Liver (tissue), 3 donors: ENCODE measurements at regions not wholly inside any gene's neighbourhood (a gene's known extent, or its start where the extent isn't known, plus 50 kb on each side); places are given as distances from the start of the nearest gene placed in this dataset.

ENCODE experiments used
- CTCF ChIP-seq: fragments of 150-350 bp; IDR thresholded peaks from 2 replicates; pipeline ENCODE4 v1.5.1; 2017; ENCODE audit warnings: improper control_type of control experiment, low read depth, low read length; ENCODE audit not compliant: missing input control
- EGR1 ChIP-seq, 2 donors: IDR thresholded peaks; 2 replicates each; pipeline ENCODE4 v1.6.1; 2016 to 2018; ENCODE audit warnings: antibody characterized with exemption in 2 of 2, low read depth in 2 of 2
- GABPA ChIP-seq, 2 donors: IDR thresholded peaks in 1 of 2; conservative IDR thresholded peaks in 1 of 2; 2 replicates each; pipeline ENCODE4 v1.6.1; 2016; ENCODE audit warnings: antibody characterized with exemption in 2 of 2, mild to moderate bottlenecking in 1 of 2, moderate library complexity in 1 of 2
- HNF4G ChIP-seq: IDR thresholded peaks from 2 replicates; pipeline ENCODE4 v1.6.1; 2016; ENCODE audit warnings: antibody characterized with exemption
- MAX ChIP-seq: IDR thresholded peaks from 2 replicates; pipeline ENCODE4 v1.6.1; 2016; ENCODE audit warnings: antibody characterized with exemption
- NR2F2 ChIP-seq: IDR thresholded peaks from 2 replicates; pipeline ENCODE4 v1.6.1; 2016; ENCODE audit warnings: antibody characterized with exemption
- RAD21 ChIP-seq, 2 donors: IDR thresholded peaks; 2 replicates each; pipeline ENCODE4 v1.6.1; 2016; ENCODE audit warnings: antibody characterized with exemption in 2 of 2, mild to moderate bottlenecking in 2 of 2
- REST ChIP-seq: IDR thresholded peaks from 2 replicates; pipeline ENCODE4 v1.6.1; 2016; ENCODE audit warnings: antibody characterized with exemption, mild to moderate bottlenecking
- RXRA ChIP-seq, 2 donors: IDR thresholded peaks; 2 replicates each; pipeline ENCODE4 v1.6.1; 2017 to 2018; ENCODE audit warnings: antibody characterized with exemption in 2 of 2, mild to moderate bottlenecking in 1 of 2
- SP1 ChIP-seq: IDR thresholded peaks from 2 replicates; pipeline ENCODE4 v1.6.1; 2018; ENCODE audit warnings: antibody characterized with exemption, mild to moderate bottlenecking
- TAF1 ChIP-seq: conservative IDR thresholded peaks from 2 replicates; pipeline ENCODE4 v1.6.1; 2016; ENCODE audit warnings: antibody characterized with exemption, mild to moderate bottlenecking
- YY1 ChIP-seq: IDR thresholded peaks from 2 replicates; pipeline ENCODE4 v1.6.1; 2016; ENCODE audit warnings: antibody characterized with exemption, mild to moderate bottlenecking
- TF ChIP-seq, protein P1 (sequence below): IDR thresholded peaks from 2 replicates; pipeline ENCODE4 v1.6.1; 2016; ENCODE audit warnings: antibody characterized with exemption
- TF ChIP-seq, protein P2 (sequence below): IDR thresholded peaks from 2 replicates; pipeline ENCODE4 v1.6.1; 2016; ENCODE audit warnings: antibody characterized with exemption
- donor health status: healthy.
- donor health status: healthy.

- TF ChIP-seq CTCF (no peak), HNF4G (no peak), EGR1 (IDR thresholded peaks at IDR 0.05; ENCODE audit: low read depth in 2 of 2) (no peak), NR2F2 (no peak), GABPA (IDR thresholded peaks at IDR 0.05 in 1 of 2, conservative IDR thresholded peaks at IDR 0.05 in 1 of 2) (no peak), REST (no peak), MAX (no peak), RAD21 (IDR thresholded peaks at IDR 0.05) (no peak), TAF1 (no peak), SP1 (no peak), RXRA (IDR thresholded peaks at IDR 0.05) (no peak), YY1 (no peak)
- TF ChIP-seq, protein P1, sequence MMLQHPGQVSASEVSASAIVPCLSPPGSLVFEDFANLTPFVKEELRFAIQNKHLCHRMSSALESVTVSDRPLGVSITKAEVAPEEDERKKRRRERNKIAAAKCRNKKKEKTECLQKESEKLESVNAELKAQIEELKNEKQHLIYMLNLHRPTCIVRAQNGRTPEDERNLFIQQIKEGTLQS: no peak
- TF ChIP-seq, protein P2, sequence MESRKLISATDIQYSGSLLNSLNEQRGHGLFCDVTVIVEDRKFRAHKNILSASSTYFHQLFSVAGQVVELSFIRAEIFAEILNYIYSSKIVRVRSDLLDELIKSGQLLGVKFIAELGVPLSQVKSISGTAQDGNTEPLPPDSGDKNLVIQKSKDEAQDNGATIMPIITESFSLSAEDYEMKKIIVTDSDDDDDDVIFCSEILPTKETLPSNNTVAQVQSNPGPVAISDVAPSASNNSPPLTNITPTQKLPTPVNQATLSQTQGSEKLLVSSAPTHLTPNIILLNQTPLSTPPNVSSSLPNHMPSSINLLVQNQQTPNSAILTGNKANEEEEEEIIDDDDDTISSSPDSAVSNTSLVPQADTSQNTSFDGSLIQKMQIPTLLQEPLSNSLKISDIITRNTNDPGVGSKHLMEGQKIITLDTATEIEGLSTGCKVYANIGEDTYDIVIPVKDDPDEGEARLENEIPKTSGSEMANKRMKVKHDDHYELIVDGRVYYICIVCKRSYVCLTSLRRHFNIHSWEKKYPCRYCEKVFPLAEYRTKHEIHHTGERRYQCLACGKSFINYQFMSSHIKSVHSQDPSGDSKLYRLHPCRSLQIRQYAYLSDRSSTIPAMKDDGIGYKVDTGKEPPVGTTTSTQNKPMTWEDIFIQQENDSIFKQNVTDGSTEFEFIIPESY: no peak
Observed at GRCh38 chr3:20673866-20674265, 487.9 kb upstream of the SGO1 start.
